ENCODE measurements at regions not wholly inside any gene's neighbourhood (a gene's known extent, or its start where the extent isn't known, plus 50 kb on each side); places are given as distances from the start of the nearest gene placed in this dataset.

GRCh38 chr3:11914651-11915050 lies 68.0 kb upstream of the TAMM41 start:
- TF ChIP-seq, protein P1, sequence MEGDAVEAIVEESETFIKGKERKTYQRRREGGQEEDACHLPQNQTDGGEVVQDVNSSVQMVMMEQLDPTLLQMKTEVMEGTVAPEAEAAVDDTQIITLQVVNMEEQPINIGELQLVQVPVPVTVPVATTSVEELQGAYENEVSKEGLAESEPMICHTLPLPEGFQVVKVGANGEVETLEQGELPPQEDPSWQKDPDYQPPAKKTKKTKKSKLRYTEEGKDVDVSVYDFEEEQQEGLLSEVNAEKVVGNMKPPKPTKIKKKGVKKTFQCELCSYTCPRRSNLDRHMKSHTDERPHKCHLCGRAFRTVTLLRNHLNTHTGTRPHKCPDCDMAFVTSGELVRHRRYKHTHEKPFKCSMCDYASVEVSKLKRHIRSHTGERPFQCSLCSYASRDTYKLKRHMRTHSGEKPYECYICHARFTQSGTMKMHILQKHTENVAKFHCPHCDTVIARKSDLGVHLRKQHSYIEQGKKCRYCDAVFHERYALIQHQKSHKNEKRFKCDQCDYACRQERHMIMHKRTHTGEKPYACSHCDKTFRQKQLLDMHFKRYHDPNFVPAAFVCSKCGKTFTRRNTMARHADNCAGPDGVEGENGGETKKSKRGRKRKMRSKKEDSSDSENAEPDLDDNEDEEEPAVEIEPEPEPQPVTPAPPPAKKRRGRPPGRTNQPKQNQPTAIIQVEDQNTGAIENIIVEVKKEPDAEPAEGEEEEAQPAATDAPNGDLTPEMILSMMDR (IDR thresholded peaks at IDR 0.05), result no peak
- no peak for TF ChIP-seq POLR2A (IDR thresholded peaks at IDR 0.05)
- TF ChIP-seq POLR2AphosphoS5 (IDR thresholded peaks at IDR 0.05), result no peak
- no peak for TF ChIP-seq EP300 (IDR thresholded peaks at IDR 0.05)

Data from upper lobe of left lung (tissue), 4 donors.